GM12873 (cell line): ENCODE measurements at regions not wholly inside any gene's neighbourhood (a gene's known extent, or its start where the extent isn't known, plus 50 kb on each side); places are given as distances from the start of the nearest gene placed in this dataset.

Experiments used
- TF ChIP-seq, protein P1 (sequence below): IDR thresholded peaks from 2 replicates; pipeline ENCODE4 v1.5.1; 2012; ENCODE audit warnings: low read depth, mild to moderate bottlenecking, moderate library complexity, low read length, control low read depth; ENCODE audit not compliant: insufficient read depth; ENCODE audit errors: missing control alignments

- TF ChIP-seq, protein P1, sequence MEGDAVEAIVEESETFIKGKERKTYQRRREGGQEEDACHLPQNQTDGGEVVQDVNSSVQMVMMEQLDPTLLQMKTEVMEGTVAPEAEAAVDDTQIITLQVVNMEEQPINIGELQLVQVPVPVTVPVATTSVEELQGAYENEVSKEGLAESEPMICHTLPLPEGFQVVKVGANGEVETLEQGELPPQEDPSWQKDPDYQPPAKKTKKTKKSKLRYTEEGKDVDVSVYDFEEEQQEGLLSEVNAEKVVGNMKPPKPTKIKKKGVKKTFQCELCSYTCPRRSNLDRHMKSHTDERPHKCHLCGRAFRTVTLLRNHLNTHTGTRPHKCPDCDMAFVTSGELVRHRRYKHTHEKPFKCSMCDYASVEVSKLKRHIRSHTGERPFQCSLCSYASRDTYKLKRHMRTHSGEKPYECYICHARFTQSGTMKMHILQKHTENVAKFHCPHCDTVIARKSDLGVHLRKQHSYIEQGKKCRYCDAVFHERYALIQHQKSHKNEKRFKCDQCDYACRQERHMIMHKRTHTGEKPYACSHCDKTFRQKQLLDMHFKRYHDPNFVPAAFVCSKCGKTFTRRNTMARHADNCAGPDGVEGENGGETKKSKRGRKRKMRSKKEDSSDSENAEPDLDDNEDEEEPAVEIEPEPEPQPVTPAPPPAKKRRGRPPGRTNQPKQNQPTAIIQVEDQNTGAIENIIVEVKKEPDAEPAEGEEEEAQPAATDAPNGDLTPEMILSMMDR = no peak
Observed at GRCh38 chr5:106113922-106114321, 1556.8 kb downstream of the EFNA5 start.

DNA sequence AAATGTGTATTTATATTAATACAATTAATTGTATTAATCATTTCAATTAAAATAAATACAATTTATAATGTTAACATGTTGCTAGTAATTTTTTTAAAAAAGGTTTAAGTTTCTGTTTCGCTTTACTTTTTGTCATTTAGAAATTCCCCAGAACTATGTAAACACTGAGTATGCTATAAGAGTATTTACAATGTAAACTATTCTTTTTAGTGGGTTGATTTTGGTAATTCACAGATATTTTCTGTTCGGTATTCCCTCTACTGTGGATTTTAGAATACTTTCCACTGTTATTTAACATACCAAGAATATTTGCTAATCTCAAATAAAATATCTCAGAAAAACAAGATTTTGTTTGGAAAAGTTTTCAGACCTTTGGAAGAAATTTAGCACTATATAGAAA, 1564.4 kb downstream of the EFNA5 start:
- TF ChIP-seq, protein P1 = no peak

DNA sequence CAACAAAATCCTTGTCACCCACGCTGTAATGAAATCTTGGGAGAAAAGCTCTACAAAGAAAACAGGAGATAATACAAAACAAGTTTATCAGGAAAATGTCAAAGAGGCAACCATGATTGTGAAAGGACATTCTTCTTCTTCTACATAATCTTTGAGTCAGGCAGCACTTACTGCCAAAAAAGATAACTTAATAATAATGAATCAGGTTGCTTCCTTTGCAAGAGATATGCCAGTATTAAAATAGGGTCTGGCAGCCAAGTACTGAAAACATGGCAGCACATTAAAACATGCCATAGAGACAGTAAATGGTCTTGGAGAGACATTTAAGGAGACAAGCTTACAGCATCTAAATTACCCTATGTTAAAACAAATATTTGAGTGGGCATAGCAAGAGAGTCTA, 1573.4 kb downstream of the EFNA5 start:
- TF ChIP-seq, protein P1 = no peak

DNA sequence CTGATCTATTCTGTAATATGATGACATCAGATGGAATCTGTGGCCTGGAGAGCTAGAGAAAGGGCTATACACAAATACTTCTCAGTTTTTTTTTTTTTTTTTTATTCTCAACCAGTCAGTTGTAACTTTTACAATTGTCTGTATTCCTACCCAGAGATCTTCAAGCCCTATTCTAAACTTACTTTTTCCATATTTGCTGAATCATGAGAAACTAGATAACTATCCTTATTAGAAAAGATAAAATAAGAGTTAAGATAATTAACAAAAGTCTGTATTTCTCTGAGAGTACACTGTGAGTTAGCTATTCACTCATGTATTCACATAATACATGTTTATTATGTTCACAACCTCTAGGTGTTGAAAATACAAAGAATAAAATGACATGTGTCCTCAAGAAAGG, 1575.9 kb downstream of the EFNA5 start:
- TF ChIP-seq, protein P1 = no peak

- TF ChIP-seq, protein P1 = no peak
Observed at GRCh38 chr5:106094204-106094607, 1576.5 kb downstream of the EFNA5 start.

DNA sequence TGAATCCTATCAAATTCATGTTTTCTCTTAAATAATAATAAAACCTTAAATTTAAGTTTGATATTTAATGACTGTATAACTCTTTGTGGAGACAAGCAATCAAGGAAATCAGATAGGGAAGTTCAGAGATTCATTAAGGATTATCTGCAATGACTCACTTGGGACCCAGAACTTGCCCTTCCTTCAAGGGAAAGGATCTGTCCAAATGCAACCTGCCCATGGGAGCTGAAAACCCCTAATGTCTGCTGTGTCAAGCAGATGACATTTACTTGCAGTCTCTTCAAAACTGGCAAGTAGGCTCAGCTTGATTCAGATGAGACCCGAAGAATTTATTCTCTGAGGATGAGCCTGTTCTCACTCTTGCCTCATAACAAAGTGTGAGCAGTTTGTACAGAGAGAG, 1577.6 kb downstream of the EFNA5 start:
- TF ChIP-seq, protein P1 = no peak

GRCh38 chr5:106092455-106092854, 1578.3 kb downstream of the EFNA5 start:
- TF ChIP-seq, protein P1 = no peak
